Osteocyte (in vitro differentiated cells): ENCODE measurements at regions not wholly inside any gene's neighbourhood (a gene's known extent, or its start where the extent isn't known, plus 50 kb on each side); places are given as distances from the start of the nearest gene placed in this dataset.

Source experiments
- DNase-seq: peaks from one replicate; pipeline ENCODE4 v3.0.0; 2021; ENCODE audit warnings: mixed read lengths; ENCODE audit not compliant: unreplicated experiment; ENCODE audit errors: extremely low spot score
- H3K27ac Mint-ChIP-seq: one replicate; pipeline ENCODE4 v1.8.0; 2021; ENCODE audit warnings: mild to moderate bottlenecking, mixed read lengths; ENCODE audit not compliant: unreplicated experiment
- H3K27me3 Mint-ChIP-seq: one replicate; pipeline ENCODE4 v1.8.0; 2021; ENCODE audit warnings: mixed read lengths; ENCODE audit not compliant: unreplicated experiment
- H3K36me3 Mint-ChIP-seq: one replicate; pipeline ENCODE4 v1.8.0; 2021; ENCODE audit warnings: mixed read lengths; ENCODE audit not compliant: unreplicated experiment
- H3K4me1 Mint-ChIP-seq: one replicate; pipeline ENCODE4 v1.8.0; 2021; ENCODE audit warnings: mixed read lengths; ENCODE audit not compliant: unreplicated experiment
- H3K4me3 Mint-ChIP-seq: one replicate; pipeline ENCODE4 v1.8.0; 2021; ENCODE audit warnings: mild to moderate bottlenecking, moderate library complexity, mixed read lengths; ENCODE audit not compliant: unreplicated experiment
- H3K9me3 Mint-ChIP-seq: one replicate; pipeline ENCODE4 v1.8.0; 2021; ENCODE audit warnings: mixed read lengths; ENCODE audit not compliant: unreplicated experiment
- CTCF ChIP-seq: fragments of 200-600 bp; sonication (generic); IDR thresholded peaks from 2 replicates; pipeline ENCODE4 v1.5.0; 2021; ENCODE audit warnings: antibody characterized with exemption, mild to moderate bottlenecking, moderate library complexity

- H3K4me1 Mint-ChIP-seq: no peaks in the 10 kb centered on the region
- H3K27ac Mint-ChIP-seq: no peak overlapping the region
- no peaks in the 10 kb centered on the region for H3K9me3 Mint-ChIP-seq
- no peak for TF ChIP-seq CTCF
- DNase-seq: no peak
- peaks cover 11% of the 10 kb centered on the region for H3K27me3 Mint-ChIP-seq
- H3K4me3 Mint-ChIP-seq: no peak overlapping the region
- no peaks in the 10 kb centered on the region for H3K36me3 Mint-ChIP-seq
Measured at GRCh38 chr12:77625441-77625840, 205.3 kb upstream of the NAV3 start.

- no peaks in the 10 kb centered on the region for H3K36me3 Mint-ChIP-seq
- TF ChIP-seq CTCF: no peak
- peaks cover 5% of the 10 kb centered on the region for H3K27me3 Mint-ChIP-seq
- H3K4me3 Mint-ChIP-seq: no peak overlapping the region
- H3K4me1 Mint-ChIP-seq: no peaks in the 10 kb centered on the region
- H3K27ac Mint-ChIP-seq: no peak overlapping the region
- DNase-seq: no peak
- H3K9me3 Mint-ChIP-seq: no peaks in the 10 kb centered on the region
Measured at GRCh38 chr12:77619425-77619824, 211.3 kb upstream of the NAV3 start.

GRCh38 chr12:77617818-77618217 is 212.9 kb upstream of the NAV3 start:
- no peaks in the 10 kb centered on the region for H3K36me3 Mint-ChIP-seq
- no peak for TF ChIP-seq CTCF
- peaks cover 6% of the 10 kb centered on the region for H3K27me3 Mint-ChIP-seq
- H3K27ac Mint-ChIP-seq: no peak overlapping the region
- no peaks in the 10 kb centered on the region for H3K9me3 Mint-ChIP-seq
- no peak overlapping the region for H3K4me3 Mint-ChIP-seq
- no peaks in the 10 kb centered on the region for H3K4me1 Mint-ChIP-seq
- DNase-seq: no peak

- no peak for DNase-seq
- Mint-ChIP-seq H3K9me3 (no peaks in the 10 kb centered on the region), H3K27ac (no peak overlapping the region), H3K36me3 (no peaks in the 10 kb centered on the region), H3K4me1 (no peaks in the 10 kb centered on the region), H3K4me3 (no peak overlapping the region), H3K27me3 (peaks cover 7% of the 10 kb centered on the region)
- peak; percentile 15 for TF ChIP-seq CTCF
Measured at GRCh38 chr12:77615332-77615731, 215.4 kb upstream of the NAV3 start.

GRCh38 chr12:77613411-77613810 is 217.3 kb upstream of the NAV3 start:
- no peak overlapping the region for H3K27ac Mint-ChIP-seq
- DNase-seq: no peak
- no peak overlapping the region for H3K4me3 Mint-ChIP-seq
- H3K4me1 Mint-ChIP-seq: no peaks in the 10 kb centered on the region
- no peaks in the 10 kb centered on the region for H3K9me3 Mint-ChIP-seq
- H3K36me3 Mint-ChIP-seq: no peaks in the 10 kb centered on the region
- TF ChIP-seq CTCF: no peak
- H3K27me3 Mint-ChIP-seq: peaks cover 7% of the 10 kb centered on the region
